ENCODE measurements at regions not wholly inside any gene's neighbourhood (a gene's known extent, or its start where the extent isn't known, plus 50 kb on each side); places are given as distances from the start of the nearest gene placed in this dataset.

GRCh38 chr11:33945481-33946268, 53.8 kb upstream of the LMO2 start:
- Histone ChIP-seq H3K36me3 (ENCODE audit: control insufficient read depth, insufficient read depth, low read length, severe bottlenecking) (no peaks in the 10 kb centered on the region), H3K4me3 (ENCODE audit: low read length) (no peak overlapping the region), H3K9ac (ENCODE audit: low read length) (no peak overlapping the region), H3K4me1 (ENCODE audit: control insufficient read depth, insufficient read depth, low read length) (peaks cover 22% of the 10 kb centered on the region), H3K9me3 (ENCODE audit: control insufficient read depth, low read length) (no peaks in the 10 kb centered on the region), H3K27me3 (replicated peaks; ENCODE audit: control insufficient read depth, insufficient read depth, low read length) (peaks cover 21% of the 10 kb centered on the region)
- DNase-seq (ENCODE audit: low read depth) = no peak

- H3K9ac ChIP-seq (ENCODE audit: low read length) = no peak overlapping the region
- DNase-seq (ENCODE audit: low read depth) = no peak
Observed at GRCh38 chr11:33944693-33945424, 53.0 kb upstream of the LMO2 start.

GRCh38 chr11:33944345-33944692, 52.4 kb upstream of the LMO2 start:
- no peaks in the 10 kb centered on the region for H3K9me3 ChIP-seq (ENCODE audit: control insufficient read depth, low read length)
- H3K27me3 ChIP-seq (replicated peaks; ENCODE audit: control insufficient read depth, insufficient read depth, low read length) = peaks cover 20% of the 10 kb centered on the region
- no peak overlapping the region for H3K9ac ChIP-seq (ENCODE audit: low read length)

More at GRCh38 chr11:33944693-33945424, 53.0 kb upstream of the LMO2 start:
- Histone ChIP-seq H3K36me3 (ENCODE audit: control insufficient read depth, insufficient read depth, low read length, severe bottlenecking) (no peaks in the 10 kb centered on the region), H3K4me1 (ENCODE audit: control insufficient read depth, insufficient read depth, low read length) (peaks cover 22% of the 10 kb centered on the region), H3K9me3 (ENCODE audit: control insufficient read depth, low read length) (no peaks in the 10 kb centered on the region), H3K27me3 (replicated peaks; ENCODE audit: control insufficient read depth, insufficient read depth, low read length) (peaks cover 24% of the 10 kb centered on the region), H3K4me3 (ENCODE audit: low read length) (no peak overlapping the region)

GRCh38 chr11:33942954-33943353, 51.1 kb upstream of the LMO2 start:
- H3K4me1 ChIP-seq (ENCODE audit: control insufficient read depth, insufficient read depth, low read length) = peaks cover 23% of the 10 kb centered on the region
- H3K27me3 ChIP-seq (replicated peaks; ENCODE audit: control insufficient read depth, insufficient read depth, low read length) = peaks cover 25% of the 10 kb centered on the region
- no peaks in the 10 kb centered on the region for H3K9me3 ChIP-seq (ENCODE audit: control insufficient read depth, low read length)
- DNase-seq (ENCODE audit: low read depth) = peak; percentile 24
- no peak overlapping the region for H3K4me3 ChIP-seq (ENCODE audit: low read length)
- H3K9ac ChIP-seq (ENCODE audit: low read length) = no peak overlapping the region
- no peaks in the 10 kb centered on the region for H3K36me3 ChIP-seq (ENCODE audit: control insufficient read depth, insufficient read depth, low read length, severe bottlenecking)

More at GRCh38 chr11:33944345-33944692, 52.4 kb upstream of the LMO2 start:
- no peak for DNase-seq (ENCODE audit: low read depth)
- Histone ChIP-seq H3K4me3 (ENCODE audit: low read length) (no peak overlapping the region), H3K4me1 (ENCODE audit: control insufficient read depth, insufficient read depth, low read length) (peaks cover 22% of the 10 kb centered on the region), H3K36me3 (ENCODE audit: control insufficient read depth, insufficient read depth, low read length, severe bottlenecking) (no peaks in the 10 kb centered on the region)

- no peak for DNase-seq (ENCODE audit: low read depth)
- Histone ChIP-seq H3K4me1 (ENCODE audit: control insufficient read depth, insufficient read depth, low read length) (peaks cover 34% of the 10 kb centered on the region), H3K36me3 (ENCODE audit: control insufficient read depth, insufficient read depth, low read length, severe bottlenecking) (no peaks in the 10 kb centered on the region), H3K27me3 (replicated peaks; ENCODE audit: control insufficient read depth, insufficient read depth, low read length) (peaks cover 28% of the 10 kb centered on the region), H3K9ac (ENCODE audit: low read length) (no peak overlapping the region), H3K4me3 (ENCODE audit: low read length) (no peak overlapping the region), H3K9me3 (ENCODE audit: control insufficient read depth, low read length) (no peaks in the 10 kb centered on the region)
Observed at GRCh38 chr11:33941637-33942160, 49.8 kb upstream of the LMO2 start.

Data from adipocyte (in vitro differentiated cells).